NCI-H69 (cell line): ENCODE measurements at regions not wholly inside any gene's neighbourhood (a gene's known extent, or its start where the extent isn't known, plus 50 kb on each side); places are given as distances from the start of the nearest gene placed in this dataset.

Source experiments
- DNase-seq: peaks from one replicate; lab custom pipeline; 2025; lab: John Stamatoyannopoulos, UW

DNA sequence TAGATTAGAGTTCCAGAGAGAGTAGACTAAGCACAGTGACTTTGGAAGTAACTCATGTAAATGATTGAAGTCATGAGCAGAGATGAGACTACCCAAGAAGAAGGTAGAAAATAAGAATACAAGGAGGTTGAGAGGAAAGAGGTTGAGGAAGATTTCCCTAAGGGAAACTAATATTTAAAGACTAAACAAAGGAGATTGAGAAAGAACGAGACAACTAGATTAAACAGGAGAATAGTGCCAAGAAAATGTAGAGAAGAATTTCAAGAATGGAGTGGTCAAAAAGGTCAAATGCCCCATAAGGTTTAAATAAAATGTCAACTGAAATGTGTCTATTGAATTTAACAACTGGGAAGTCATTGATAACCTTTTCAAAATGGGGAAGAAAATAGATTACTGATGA is 59.0 kb downstream of the RPS29 start:
- DNase-seq, result no peak

GRCh38 chr14:49526101-49526500 is 60.1 kb downstream of the RPS29 start:
- no peak for DNase-seq

DNA sequence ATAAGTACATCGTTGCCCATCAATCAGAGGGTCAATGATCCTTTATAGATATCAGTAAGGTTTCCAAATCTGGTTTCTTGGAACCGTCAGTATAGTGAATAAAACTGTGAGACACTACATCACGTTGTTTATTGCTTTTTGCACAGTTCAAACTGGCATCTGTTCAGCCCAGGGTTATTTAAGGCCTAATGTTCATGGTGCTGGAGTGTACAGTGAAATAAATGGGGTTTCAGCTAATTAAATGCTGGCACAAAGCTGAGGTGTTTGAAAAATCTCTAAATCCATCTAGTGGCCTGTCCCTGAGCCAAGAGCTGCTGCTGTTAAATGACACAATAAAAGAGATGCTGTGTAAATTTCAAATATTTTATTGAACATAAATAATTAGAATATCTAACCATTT is 69.9 kb downstream of the RPS29 start:
- DNase-seq, result no peak

GRCh38 chr14:49512571-49512970 is 73.6 kb downstream of the RPS29 start:
- no peak for DNase-seq

GRCh38 chr14:49512147-49512551 is 74.0 kb downstream of the RPS29 start:
- no peak for DNase-seq

DNA sequence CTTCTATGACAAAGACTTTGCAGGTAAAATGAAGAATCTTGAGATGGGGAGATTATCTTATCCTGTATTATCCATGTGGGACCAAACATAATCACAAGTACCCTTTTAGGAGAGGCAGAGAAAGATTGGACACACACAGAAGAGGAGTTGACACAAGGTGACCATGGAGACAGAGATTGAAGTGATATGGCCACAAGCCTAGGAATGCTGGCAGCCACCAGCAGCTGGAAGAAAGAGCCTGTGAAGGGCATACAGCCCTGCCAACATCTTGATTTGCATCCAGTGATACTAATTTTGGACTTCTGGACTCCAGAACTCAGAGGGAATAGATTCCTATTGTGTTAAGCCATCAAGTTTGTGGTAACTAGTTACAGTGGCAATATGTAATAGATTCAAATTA is 78.1 kb downstream of the RPS29 start:
- no peak for DNase-seq

- DNase-seq, result peak; percentile 82
Measured at GRCh38 chr14:49506650-49507049, 79.5 kb downstream of the RPS29 start.

GRCh38 chr14:49505041-49505766 is 81.0 kb downstream of the RPS29 start:
- DNase-seq, result no peak

DNA sequence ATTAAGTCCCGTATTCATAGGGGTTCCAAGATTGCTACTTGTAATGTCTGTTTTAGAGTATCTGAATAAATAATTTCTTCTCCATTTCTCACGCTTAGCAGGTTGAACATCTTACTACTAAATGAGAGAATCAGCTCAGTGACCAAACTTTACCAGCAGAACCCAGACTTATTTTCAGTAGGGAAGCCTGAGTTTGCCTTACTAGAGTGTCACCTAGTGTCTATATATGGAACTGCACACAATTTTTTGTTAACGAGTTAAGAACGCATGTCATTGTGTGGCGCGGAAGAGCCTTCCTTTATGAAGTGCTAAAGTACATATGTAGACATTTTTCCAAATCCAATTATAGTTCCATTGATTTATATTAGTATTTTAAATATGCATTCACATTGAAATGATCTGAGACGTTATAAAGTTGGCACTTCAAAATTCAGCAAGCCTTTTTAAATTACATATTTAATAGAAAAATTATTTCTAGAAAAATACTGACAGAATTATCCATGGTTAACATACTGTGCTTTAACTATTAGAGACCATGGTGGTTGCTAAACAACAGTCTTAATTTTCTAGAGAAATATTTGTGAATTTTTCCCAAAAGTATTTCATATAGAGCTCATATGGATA is 88.3 kb downstream of the RPS29 start:
- peak; percentile 87 for DNase-seq

GRCh38 chr14:49497267-49497666 is 88.9 kb downstream of the RPS29 start:
- DNase-seq, result no peak

- no peak for DNase-seq
Measured at GRCh38 chr14:49494836-49495235, 91.3 kb downstream of the RPS29 start.

GRCh38 chr14:49493557-49493956 is 92.6 kb downstream of the RPS29 start:
- DNase-seq, result no peak

DNA sequence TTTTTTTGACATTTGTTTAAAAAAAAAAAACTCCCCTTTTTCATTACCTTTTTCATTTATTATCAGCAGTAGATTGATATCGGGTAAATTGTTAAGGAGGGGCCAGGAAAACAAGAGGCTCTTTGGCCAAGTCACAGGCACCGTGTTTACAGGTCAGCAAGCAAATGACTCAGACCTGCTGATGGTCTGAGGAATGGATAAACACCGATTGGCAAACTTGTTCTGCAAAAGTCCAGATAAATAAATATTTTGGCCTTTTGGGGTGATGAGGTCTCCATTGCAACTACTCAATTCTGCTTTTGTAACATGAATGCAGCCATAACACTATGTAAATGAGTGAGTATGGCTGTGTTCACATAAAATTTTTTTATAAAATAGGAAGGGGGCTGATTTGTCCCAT is 94.0 kb downstream of the RPS29 start:
- DNase-seq, result no peak

DNA sequence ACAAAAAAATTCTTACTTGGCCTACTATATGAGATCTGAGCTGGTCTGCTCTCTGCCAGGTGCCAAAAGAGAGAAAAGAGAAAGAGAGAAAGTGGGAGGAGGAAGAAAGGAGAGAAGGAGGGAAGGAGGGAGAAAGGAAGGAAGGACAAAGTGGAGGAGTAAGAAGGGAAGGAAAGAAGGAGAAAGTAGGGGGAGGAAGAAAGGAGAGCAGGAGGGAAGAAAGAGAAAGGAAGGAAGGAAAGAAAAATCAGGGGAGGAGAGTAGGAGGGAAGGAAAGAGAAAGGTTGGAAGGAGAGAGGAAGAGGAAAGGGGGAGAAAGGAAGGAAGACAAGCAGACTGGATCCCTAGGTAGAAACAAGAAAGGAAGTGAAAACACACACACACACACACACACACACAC is 96.8 kb downstream of the RPS29 start:
- no peak for DNase-seq

GRCh38 chr14:49487238-49487637 is 98.9 kb downstream of the RPS29 start:
- DNase-seq, result no peak

- DNase-seq, result no peak
Measured at GRCh38 chr14:49485290-49485689, 100.9 kb downstream of the RPS29 start.

GRCh38 chr14:49484180-49484579 is 102.0 kb downstream of the RPS29 start:
- no peak for DNase-seq

DNA sequence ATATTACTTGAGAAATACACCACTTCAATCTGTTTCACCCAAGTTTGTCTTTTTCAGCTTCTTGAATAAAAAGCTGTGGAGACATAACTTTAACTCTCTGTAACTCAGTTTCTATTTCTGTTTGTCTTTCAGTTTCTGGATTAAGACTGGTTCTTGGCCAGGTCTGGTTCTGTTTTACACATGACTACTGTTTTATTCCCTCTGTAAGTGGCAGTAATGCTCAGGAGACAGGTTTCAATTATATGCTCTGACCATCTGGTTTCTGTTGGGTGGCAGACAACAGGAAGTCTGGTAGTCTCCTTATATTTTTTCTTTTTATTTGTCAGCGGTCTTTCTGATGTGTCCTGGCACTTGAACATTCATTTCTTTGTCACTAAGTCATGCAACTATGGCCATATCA is 102.9 kb downstream of the RPS29 start:
- DNase-seq, result peak; percentile 52

DNA sequence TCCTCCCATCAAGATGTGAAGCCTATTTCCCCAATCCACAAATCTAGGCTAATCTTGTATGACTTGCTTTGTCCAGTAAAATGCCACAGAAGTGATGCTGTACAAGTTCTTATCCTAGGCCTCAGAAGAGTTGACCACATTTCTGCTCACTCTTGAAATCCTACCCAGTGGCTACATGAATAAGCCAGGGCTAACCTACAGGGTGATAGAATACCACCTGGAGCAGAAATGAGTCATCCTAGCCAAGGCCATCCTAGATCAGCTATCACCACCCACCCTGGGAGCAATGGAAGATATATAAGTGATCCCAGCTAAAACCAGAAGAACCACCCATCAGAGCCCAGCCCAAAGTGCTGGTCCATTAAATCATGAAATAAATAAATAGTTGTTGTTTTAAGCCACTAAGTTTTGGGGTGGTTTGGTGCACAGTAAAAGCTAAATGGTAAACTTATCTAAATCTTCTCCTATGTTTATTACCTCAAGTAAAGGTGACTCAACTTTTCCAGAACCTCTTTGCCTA is 105.1 kb downstream of the RPS29 start:
- DNase-seq, result no peak

DNA sequence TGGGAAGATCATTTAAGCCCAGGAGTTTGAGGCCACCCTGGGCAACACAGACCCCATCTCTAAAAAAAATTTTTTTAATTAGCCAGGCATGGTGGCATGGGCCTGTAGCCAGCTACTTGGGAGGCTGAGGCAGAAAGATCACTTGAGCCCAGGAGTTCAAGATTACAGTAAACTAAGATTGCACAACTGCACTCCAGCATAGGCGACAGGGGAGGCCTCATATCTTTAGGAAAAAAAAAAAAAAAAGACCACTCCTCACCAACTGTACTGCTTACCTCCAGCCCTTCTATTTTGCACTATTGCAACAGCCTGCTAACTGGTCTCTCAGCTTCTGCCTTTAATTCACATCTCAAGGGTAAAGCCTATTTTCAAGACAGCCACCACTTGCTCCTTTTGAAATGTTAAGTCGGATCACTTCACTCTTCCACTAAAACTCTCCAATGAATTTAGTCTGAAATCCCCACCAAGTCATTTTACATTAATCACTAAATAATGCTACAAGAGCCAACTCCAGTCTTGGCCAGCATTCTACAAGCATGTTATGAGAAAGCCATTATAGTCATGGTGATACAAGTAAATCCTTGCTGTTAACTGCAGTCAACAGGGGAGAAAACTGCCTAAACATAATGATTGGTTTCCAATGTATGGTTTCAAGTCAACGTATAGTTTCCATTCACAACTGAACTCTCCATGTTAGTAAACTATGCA is 106.0 kb downstream of the RPS29 start:
- no peak for DNase-seq

DNA sequence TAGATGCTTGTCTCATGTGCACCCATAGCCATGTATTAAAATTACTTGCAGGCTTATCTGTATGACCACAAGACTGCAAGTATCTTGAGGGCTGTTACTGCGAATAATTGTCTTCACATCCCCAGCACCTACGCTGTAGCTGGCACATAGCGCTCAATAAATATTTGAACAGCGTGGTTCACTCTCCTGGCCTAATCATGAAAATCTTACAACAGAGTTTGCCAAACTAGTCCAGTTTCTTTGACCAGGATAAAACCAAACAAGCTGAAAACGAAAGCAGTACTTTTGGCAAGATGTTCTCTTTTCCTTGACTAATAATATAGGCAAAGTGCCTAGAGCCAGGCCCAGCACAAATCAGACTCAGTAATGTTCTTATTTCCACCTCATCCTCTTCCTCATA is 106.7 kb downstream of the RPS29 start:
- DNase-seq, result no peak

DNA sequence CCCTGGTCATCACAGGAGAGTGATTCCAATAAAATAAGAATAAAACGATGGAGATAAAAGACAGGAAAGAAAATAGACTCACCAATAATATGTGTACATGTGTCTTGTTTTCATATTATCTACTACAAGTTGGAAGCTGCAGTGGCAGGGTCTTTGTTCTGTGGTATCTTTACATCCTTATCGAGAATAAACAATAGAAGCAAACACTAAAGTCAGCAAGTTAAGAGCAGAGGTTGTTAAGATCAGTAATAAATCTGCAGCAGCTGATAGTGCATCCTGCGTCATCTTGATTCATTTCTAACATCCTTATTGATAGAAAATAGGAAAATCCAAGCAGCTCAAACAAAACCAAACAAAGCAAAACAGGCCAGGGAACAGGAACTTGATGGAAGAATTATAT is 107.4 kb downstream of the RPS29 start:
- no peak for DNase-seq

GRCh38 chr14:49467091-49467490 is 119.1 kb downstream of the RPS29 start:
- no peak for DNase-seq
